Right lobe of liver (tissue), 4 donors: ENCODE measurements at regions not wholly inside any gene's neighbourhood (a gene's known extent, or its start where the extent isn't known, plus 50 kb on each side); places are given as distances from the start of the nearest gene placed in this dataset.

Experiments used
- CTCF ChIP-seq, 4 donors: fragments of 200-600 bp in 3 of 4; fragments of 450-650 bp in 1 of 4; IDR thresholded peaks; one replicate each; pipeline versions ENCODE4 v1.5.1 to v1.8.0; 2016 to 2022; ENCODE audit warnings: antibody characterized with exemption in 4 of 4, mild to moderate bottlenecking in 2 of 4
- POLR2A ChIP-seq: fragments of 450-650 bp; IDR thresholded peaks from one replicate; pipeline ENCODE4 v1.6.1; 2017; ENCODE audit warnings: antibody characterized with exemption, mild to moderate bottlenecking
- donor health status: DM: no; HTN: no; CAD: no.
- donor health status: DM: no; HTN: no; CAD: no.
- donor health status: DM: no; HTN: yes; CAD: no.

GRCh38 chr7:112969946-112970345 is 116.7 kb downstream of the GPR85 start:
- TF ChIP-seq CTCF (IDR thresholded peaks at IDR 0.05), result no peak
- no peak for TF ChIP-seq POLR2A
